ENCODE measurements at regions not wholly inside any gene's neighbourhood (a gene's known extent, or its start where the extent isn't known, plus 50 kb on each side); places are given as distances from the start of the nearest gene placed in this dataset.

- no peaks in the 10 kb centered on the region for H3K36me3 Mint-ChIP-seq (ENCODE audit: low read depth)
- H3K27ac Mint-ChIP-seq (ENCODE audit: unreplicated experiment): no peak overlapping the region
- TF ChIP-seq, protein P1, sequence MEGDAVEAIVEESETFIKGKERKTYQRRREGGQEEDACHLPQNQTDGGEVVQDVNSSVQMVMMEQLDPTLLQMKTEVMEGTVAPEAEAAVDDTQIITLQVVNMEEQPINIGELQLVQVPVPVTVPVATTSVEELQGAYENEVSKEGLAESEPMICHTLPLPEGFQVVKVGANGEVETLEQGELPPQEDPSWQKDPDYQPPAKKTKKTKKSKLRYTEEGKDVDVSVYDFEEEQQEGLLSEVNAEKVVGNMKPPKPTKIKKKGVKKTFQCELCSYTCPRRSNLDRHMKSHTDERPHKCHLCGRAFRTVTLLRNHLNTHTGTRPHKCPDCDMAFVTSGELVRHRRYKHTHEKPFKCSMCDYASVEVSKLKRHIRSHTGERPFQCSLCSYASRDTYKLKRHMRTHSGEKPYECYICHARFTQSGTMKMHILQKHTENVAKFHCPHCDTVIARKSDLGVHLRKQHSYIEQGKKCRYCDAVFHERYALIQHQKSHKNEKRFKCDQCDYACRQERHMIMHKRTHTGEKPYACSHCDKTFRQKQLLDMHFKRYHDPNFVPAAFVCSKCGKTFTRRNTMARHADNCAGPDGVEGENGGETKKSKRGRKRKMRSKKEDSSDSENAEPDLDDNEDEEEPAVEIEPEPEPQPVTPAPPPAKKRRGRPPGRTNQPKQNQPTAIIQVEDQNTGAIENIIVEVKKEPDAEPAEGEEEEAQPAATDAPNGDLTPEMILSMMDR (conservative IDR thresholded peaks at IDR 0.05): no peak
- H3K9me3 Mint-ChIP-seq: no peaks in the 10 kb centered on the region
- H3K4me1 Mint-ChIP-seq: no peaks in the 10 kb centered on the region
- DNase-seq (ENCODE audit: low read depth, low spot score): no peak
- no peaks in the 10 kb centered on the region for H3K27me3 Mint-ChIP-seq (ENCODE audit: low read depth)
- no peak overlapping the region for H3K4me3 Mint-ChIP-seq
Observed at GRCh38 chr5:161051920-161052500, 200.0 kb upstream of the ATP10B start.

DNA sequence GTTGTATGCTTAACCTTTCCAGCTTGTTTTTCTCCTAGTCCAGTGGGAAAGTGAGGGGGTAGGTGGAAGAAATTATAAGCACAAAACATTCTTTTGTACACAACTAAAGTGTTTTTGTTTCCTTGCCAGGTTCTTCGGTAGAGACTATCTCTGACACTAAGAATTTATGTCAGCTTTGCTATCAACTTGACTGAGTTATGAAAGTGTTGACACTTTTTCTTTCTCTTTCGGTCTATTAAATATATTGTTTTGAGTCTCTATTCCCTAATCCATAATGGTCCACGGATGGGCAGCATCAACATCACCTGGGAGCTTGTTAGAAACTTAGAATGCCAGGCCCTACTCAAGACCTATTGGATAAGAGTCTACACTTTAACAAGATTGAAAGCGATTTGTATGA is 195.0 kb upstream of the ATP10B start:
- Mint-ChIP-seq H3K36me3 (ENCODE audit: low read depth) (no peaks in the 10 kb centered on the region), H3K27ac (ENCODE audit: unreplicated experiment) (no peak overlapping the region), H3K9me3 (no peaks in the 10 kb centered on the region), H3K27me3 (ENCODE audit: low read depth) (no peaks in the 10 kb centered on the region), H3K4me1 (no peaks in the 10 kb centered on the region), H3K4me3 (no peak overlapping the region)
- DNase-seq (ENCODE audit: low read depth, low spot score): no peak
- TF ChIP-seq, protein P1 (conservative IDR thresholded peaks at IDR 0.05): no peak

- TF ChIP-seq, protein P1 (conservative IDR thresholded peaks at IDR 0.05): no peak
Observed at GRCh38 chr5:161042862-161043261, 190.9 kb upstream of the ATP10B start.

DNA sequence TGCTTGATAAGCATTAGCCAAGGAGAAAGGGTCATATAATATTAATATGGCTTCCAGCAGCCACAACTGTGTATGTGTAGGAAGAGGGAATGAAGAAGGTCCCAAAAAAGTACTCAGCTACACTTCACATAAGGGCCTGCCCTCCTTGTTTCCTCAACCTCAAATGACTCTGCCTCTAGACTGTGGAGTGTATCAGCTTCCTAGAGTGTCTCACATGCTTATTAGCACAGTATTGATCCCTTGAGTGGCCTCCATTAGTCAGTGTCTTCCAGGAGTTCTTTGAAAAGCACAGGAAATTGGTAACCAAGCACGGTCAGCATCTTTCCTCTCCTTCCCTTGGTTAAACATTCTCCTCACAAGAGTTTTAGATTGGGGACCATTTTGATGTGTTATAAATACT is 190.4 kb upstream of the ATP10B start:
- H3K36me3 Mint-ChIP-seq (ENCODE audit: low read depth): no peaks in the 10 kb centered on the region
- no peak overlapping the region for H3K4me3 Mint-ChIP-seq
- no peaks in the 10 kb centered on the region for H3K4me1 Mint-ChIP-seq
- no peaks in the 10 kb centered on the region for H3K27me3 Mint-ChIP-seq (ENCODE audit: low read depth)
- DNase-seq (ENCODE audit: low read depth, low spot score): no peak
- H3K27ac Mint-ChIP-seq (ENCODE audit: unreplicated experiment): no peak overlapping the region
- TF ChIP-seq, protein P1 (conservative IDR thresholded peaks at IDR 0.05): no peak
- no peaks in the 10 kb centered on the region for H3K9me3 Mint-ChIP-seq

More at GRCh38 chr5:161042862-161043261, 190.9 kb upstream of the ATP10B start:
- no peaks in the 10 kb centered on the region for H3K36me3 Mint-ChIP-seq (ENCODE audit: low read depth)
- no peak for DNase-seq (ENCODE audit: low read depth, low spot score)
- no peak overlapping the region for H3K4me3 Mint-ChIP-seq
- no peaks in the 10 kb centered on the region for H3K9me3 Mint-ChIP-seq
- no peaks in the 10 kb centered on the region for H3K27me3 Mint-ChIP-seq (ENCODE audit: low read depth)
- no peak overlapping the region for H3K27ac Mint-ChIP-seq (ENCODE audit: unreplicated experiment)
- no peaks in the 10 kb centered on the region for H3K4me1 Mint-ChIP-seq

- Mint-ChIP-seq H3K4me3 (no peak overlapping the region), H3K9me3 (peaks cover 2% of the 10 kb centered on the region), H3K27me3 (ENCODE audit: low read depth) (no peaks in the 10 kb centered on the region), H3K36me3 (ENCODE audit: low read depth) (no peaks in the 10 kb centered on the region), H3K4me1 (no peaks in the 10 kb centered on the region), H3K27ac (ENCODE audit: unreplicated experiment) (no peak overlapping the region)
- TF ChIP-seq, protein P1 (conservative IDR thresholded peaks at IDR 0.05): no peak
- DNase-seq (ENCODE audit: low read depth, low spot score): no peak
Observed at GRCh38 chr5:161040818-161041217, 188.8 kb upstream of the ATP10B start.
